Epithelial cell of proximal tubule (primary cell): ENCODE measurements at regions not wholly inside any gene's neighbourhood (a gene's known extent, or its start where the extent isn't known, plus 50 kb on each side); places are given as distances from the start of the nearest gene placed in this dataset.
A peak's percentile ranks its signal among the peaks of the same experiment; 100 is the strongest.
"Not testable (repeated sequence)": the region's sequence is repeated elsewhere in the genome, so short reads cannot be mapped to it uniquely, and the experiment has no call there.

ENCODE experiments used
- DNase-seq: peaks from one replicate; pipeline ENCODE4 v3.0.0-alpha.2; 2011; ENCODE audit warnings: low read depth
- H3K4me3 ChIP-seq: 2 replicates; pipeline ENCODE4 v1.5.1; 2011; ENCODE audit warnings: low read depth, mild to moderate bottlenecking, low read length
- CTCF ChIP-seq: conservative IDR thresholded peaks from 2 replicates; pipeline ENCODE4 v1.5.1; 2012; ENCODE audit warnings: low read depth, mild to moderate bottlenecking, low read length

GRCh38 chr6:84902354-84902928, 138.0 kb upstream of the TBX18 start:
- TF ChIP-seq CTCF, result no peak
- DNase-seq, result peak; percentile 26

GRCh38 chr6:84897988-84898594, 133.7 kb upstream of the TBX18 start:
- peak; percentile 32 for DNase-seq
- no peak overlapping the region for H3K4me3 ChIP-seq
- TF ChIP-seq CTCF, result no peak

More at GRCh38 chr6:84902354-84902928, 138.0 kb upstream of the TBX18 start:
- H3K4me3 ChIP-seq, result no peak overlapping the region

GRCh38 chr6:84897011-84897410, 132.6 kb upstream of the TBX18 start:
- no peak for DNase-seq
- TF ChIP-seq CTCF, result no peak
- no peak overlapping the region for H3K4me3 ChIP-seq

GRCh38 chr6:84892671-84893070, 128.3 kb upstream of the TBX18 start:
- TF ChIP-seq CTCF, result no peak
- DNase-seq, result peak; percentile 49
- no peak overlapping the region for H3K4me3 ChIP-seq

- TF ChIP-seq CTCF, result no peak
- DNase-seq, result no peak
- H3K4me3 ChIP-seq, result no peak overlapping the region
These were observed 118.7 kb upstream of the TBX18 start for GRCh38 chr6:84882768-84883766.

GRCh38 chr6:84879385-84879784, 115.0 kb upstream of the TBX18 start:
- not testable (repeated sequence) for H3K4me3 ChIP-seq, DNase-seq

GRCh38 chr6:84877515-84878210, 113.3 kb upstream of the TBX18 start:
- no peak overlapping the region for H3K4me3 ChIP-seq
- no peak for TF ChIP-seq CTCF
- no peak for DNase-seq
